ENCODE measurements at regions not wholly inside any gene's neighbourhood (a gene's known extent, or its start where the extent isn't known, plus 50 kb on each side); places are given as distances from the start of the nearest gene placed in this dataset.

- intact Hi-C loops (cut with micrococcal nuclease): no loop called here
- no peaks in the 10 kb centered on the region for H3K36me3 ChIP-seq (ENCODE audit: insufficient read depth, low read length)
- Mint-ChIP-seq H3K4me1 (no peaks in the 10 kb centered on the region), H3K27me3 (peaks cover 2 to 7% of the 10 kb centered on the region in 2 donors), H3K27ac (no peak overlapping the region), H3K9me3 (peaks cover 0 to 3% (median 0%) of the 10 kb centered on the region in 8 donors), H3K4me3 (no peak overlapping the region), H3K36me3 (no peaks in the 10 kb centered on the region)
- no peaks in the 10 kb centered on the region for H3K4me1 ChIP-seq (ENCODE audit: insufficient read depth, low read length)
- DNase-seq: no peak
- no peaks in the 10 kb centered on the region for H3K9me3 ChIP-seq (ENCODE audit: control insufficient read depth in 1 of 2, low read length in 2 of 2)
- H3K27me3 ChIP-seq (ENCODE audit: insufficient read depth, low read length): no peaks in the 10 kb centered on the region
- no peak overlapping the region for H3K4me3 ChIP-seq (ENCODE audit: low read length in 2 of 2)
- H3K27ac ChIP-seq (ENCODE audit: low read depth, low read length): no peak overlapping the region
- ChIA-PET POLR2A (ENCODE audit: partially characterized antibody) (no interaction called here), CTCF (ENCODE audit: partially characterized antibody) (no interaction called here)
Observed at GRCh38 chr5:50922942-50923767, 256.7 kb downstream of the PARP8 start.

GRCh38 chr5:50923768-50924494, 257.5 kb downstream of the PARP8 start:
- Histone ChIP-seq H3K4me3 (ENCODE audit: low read length in 2 of 2) (no peak overlapping the region), H3K36me3 (ENCODE audit: insufficient read depth, low read length) (no peaks in the 10 kb centered on the region), H3K27me3 (ENCODE audit: insufficient read depth, low read length) (no peaks in the 10 kb centered on the region), H3K9me3 (ENCODE audit: control insufficient read depth in 1 of 2, low read length in 2 of 2) (no peaks in the 10 kb centered on the region), H3K27ac (ENCODE audit: low read depth, low read length) (no peak overlapping the region), H3K4me1 (ENCODE audit: insufficient read depth, low read length) (no peaks in the 10 kb centered on the region)
- peaks cover 2 to 7% of the 10 kb centered on the region in 2 donors for H3K27me3 Mint-ChIP-seq
- ChIA-PET CTCF (ENCODE audit: partially characterized antibody) (no interaction called here), POLR2A (ENCODE audit: partially characterized antibody) (no interaction called here)
- DNase-seq: no peak
- intact Hi-C loops (cut with micrococcal nuclease): no loop called here
- no peaks in the 10 kb centered on the region for H3K36me3 Mint-ChIP-seq
- peaks cover 0 to 3% (median 0%) of the 10 kb centered on the region in 8 donors for H3K9me3 Mint-ChIP-seq
- H3K27ac Mint-ChIP-seq: no peak overlapping the region
- no peak overlapping the region for H3K4me3 Mint-ChIP-seq
- H3K4me1 Mint-ChIP-seq: no peaks in the 10 kb centered on the region

GRCh38 chr5:50927953-50928352, 261.5 kb downstream of the PARP8 start:
- H3K9me3 Mint-ChIP-seq: peaks cover 0 to 3% (median 0%) of the 10 kb centered on the region in 8 donors
- H3K27ac Mint-ChIP-seq: no peak overlapping the region
- peaks cover 2 to 12% of the 10 kb centered on the region in 2 donors for H3K27me3 Mint-ChIP-seq
- intact Hi-C loops (cut with micrococcal nuclease): no loop called here
- Histone ChIP-seq H3K4me1 (ENCODE audit: insufficient read depth, low read length) (no peaks in the 10 kb centered on the region), H3K36me3 (ENCODE audit: insufficient read depth, low read length) (no peaks in the 10 kb centered on the region), H3K27ac (ENCODE audit: low read depth, low read length) (no peak overlapping the region), H3K4me3 (ENCODE audit: low read length in 2 of 2) (no peak overlapping the region), H3K27me3 (ENCODE audit: insufficient read depth, low read length) (no peaks in the 10 kb centered on the region), H3K9me3 (ENCODE audit: control insufficient read depth in 1 of 2, low read length in 2 of 2) (no peaks in the 10 kb centered on the region)
- no peak overlapping the region for H3K4me3 Mint-ChIP-seq
- H3K36me3 Mint-ChIP-seq: no peaks in the 10 kb centered on the region
- CTCF ChIA-PET (ENCODE audit: partially characterized antibody): no interaction called here
- POLR2A ChIA-PET (ENCODE audit: partially characterized antibody): no interaction called here
- DNase-seq: no peak
- no peaks in the 10 kb centered on the region for H3K4me1 Mint-ChIP-seq

GRCh38 chr5:50929174-50929573, 262.7 kb downstream of the PARP8 start:
- H3K36me3 ChIP-seq (ENCODE audit: insufficient read depth, low read length): no peaks in the 10 kb centered on the region
- ChIA-PET CTCF (ENCODE audit: partially characterized antibody) (no interaction called here), POLR2A (ENCODE audit: partially characterized antibody) (no interaction called here)
- H3K9me3 Mint-ChIP-seq: peaks cover 0 to under 1% (median 0%) of the 10 kb centered on the region in 8 donors
- no peak overlapping the region for H3K27ac Mint-ChIP-seq
- no peaks in the 10 kb centered on the region for H3K4me1 ChIP-seq (ENCODE audit: insufficient read depth, low read length)
- no peaks in the 10 kb centered on the region for H3K36me3 Mint-ChIP-seq
- intact Hi-C loops (cut with micrococcal nuclease): no loop called here
- no peaks in the 10 kb centered on the region for H3K4me1 Mint-ChIP-seq
- peaks cover 2 to 8% of the 10 kb centered on the region in 2 donors for H3K27me3 Mint-ChIP-seq
- no peak overlapping the region for H3K27ac ChIP-seq (ENCODE audit: low read depth, low read length)
- DNase-seq: no peak
- H3K4me3 Mint-ChIP-seq: no peak overlapping the region
- H3K27me3 ChIP-seq (ENCODE audit: insufficient read depth, low read length): no peaks in the 10 kb centered on the region
- H3K9me3 ChIP-seq (ENCODE audit: control insufficient read depth in 1 of 2, low read length in 2 of 2): no peaks in the 10 kb centered on the region
- H3K4me3 ChIP-seq (ENCODE audit: low read length in 2 of 2): no peak overlapping the region

GRCh38 chr5:50934343-50934742, 267.9 kb downstream of the PARP8 start:
- Histone ChIP-seq H3K27ac (ENCODE audit: low read depth, low read length) (no peak overlapping the region), H3K36me3 (ENCODE audit: insufficient read depth, low read length) (no peaks in the 10 kb centered on the region), H3K27me3 (ENCODE audit: insufficient read depth, low read length) (no peaks in the 10 kb centered on the region), H3K9me3 (ENCODE audit: control insufficient read depth in 1 of 2, low read length in 2 of 2) (no peaks in the 10 kb centered on the region), H3K4me1 (ENCODE audit: insufficient read depth, low read length) (no peaks in the 10 kb centered on the region), H3K4me3 (ENCODE audit: low read length in 2 of 2) (no peak overlapping the region)
- Mint-ChIP-seq H3K27me3 (peaks cover 6 to 9% of the 10 kb centered on the region in 2 donors), H3K4me3 (no peak overlapping the region), H3K9me3 (peaks cover 0 to 2% (median 0%) of the 10 kb centered on the region in 8 donors), H3K27ac (no peak overlapping the region), H3K4me1 (no peaks in the 10 kb centered on the region), H3K36me3 (no peaks in the 10 kb centered on the region)
- DNase-seq: no peak
- ChIA-PET CTCF (ENCODE audit: partially characterized antibody) (no interaction called here), POLR2A (ENCODE audit: partially characterized antibody) (no interaction called here)
- intact Hi-C loops (cut with micrococcal nuclease): no loop called here

GRCh38 chr5:50945139-50945538, 278.7 kb downstream of the PARP8 start:
- no peak for DNase-seq
- H3K36me3 Mint-ChIP-seq: no peaks in the 10 kb centered on the region
- ChIA-PET POLR2A (ENCODE audit: partially characterized antibody) (no interaction called here), CTCF (ENCODE audit: partially characterized antibody) (no interaction called here)
- H3K9me3 Mint-ChIP-seq: peaks cover 0 to 41% (median 10%) of the 10 kb centered on the region in 8 donors
- no peak overlapping the region for H3K4me3 Mint-ChIP-seq
- intact Hi-C loops (cut with micrococcal nuclease): no loop called here
- H3K27ac Mint-ChIP-seq: no peak overlapping the region
- Histone ChIP-seq H3K4me3 (ENCODE audit: low read length in 2 of 2) (no peak overlapping the region), H3K27ac (ENCODE audit: low read depth, low read length) (no peak overlapping the region), H3K9me3 (ENCODE audit: control insufficient read depth in 1 of 2, low read length in 2 of 2) (no peaks in the 10 kb centered on the region), H3K36me3 (ENCODE audit: insufficient read depth, low read length) (no peaks in the 10 kb centered on the region), H3K4me1 (ENCODE audit: insufficient read depth, low read length) (no peaks in the 10 kb centered on the region), H3K27me3 (ENCODE audit: insufficient read depth, low read length) (no peaks in the 10 kb centered on the region)
- no peaks in the 10 kb centered on the region for H3K4me1 Mint-ChIP-seq
- H3K27me3 Mint-ChIP-seq: peaks cover 0 to 1% of the 10 kb centered on the region in 2 donors

GRCh38 chr5:50947906-50948683, 281.7 kb downstream of the PARP8 start:
- Mint-ChIP-seq H3K36me3 (no peaks in the 10 kb centered on the region), H3K4me3 (no peak overlapping the region), H3K9me3 (peaks cover 0 to 15% (median 7%) of the 10 kb centered on the region in 8 donors), H3K4me1 (no peaks in the 10 kb centered on the region), H3K27ac (no peak overlapping the region), H3K27me3 (peaks cover 1 to 4% of the 10 kb centered on the region in 2 donors)
- H3K4me1 ChIP-seq (ENCODE audit: insufficient read depth, low read length): no peaks in the 10 kb centered on the region
- ChIA-PET POLR2A (ENCODE audit: partially characterized antibody) (no interaction called here), CTCF (ENCODE audit: partially characterized antibody) (no interaction called here)
- no peak overlapping the region for H3K4me3 ChIP-seq (ENCODE audit: low read length in 2 of 2)
- H3K9me3 ChIP-seq (ENCODE audit: control insufficient read depth in 1 of 2, low read length in 2 of 2): no peaks in the 10 kb centered on the region
- no peaks in the 10 kb centered on the region for H3K27me3 ChIP-seq (ENCODE audit: insufficient read depth, low read length)
- H3K27ac ChIP-seq (ENCODE audit: low read depth, low read length): no peak overlapping the region
- intact Hi-C loops (cut with micrococcal nuclease): no loop called here
- H3K36me3 ChIP-seq (ENCODE audit: insufficient read depth, low read length): no peaks in the 10 kb centered on the region
- DNase-seq: no peak

All from CD4-positive, alpha-beta memory T cell (primary cell).